Adrenal gland (tissue), 9 donors: ENCODE measurements at regions not wholly inside any gene's neighbourhood (a gene's known extent, or its start where the extent isn't known, plus 50 kb on each side); places are given as distances from the start of the nearest gene placed in this dataset.

Experiments used
- DNase-seq, 7 donors: peaks; one replicate each; pipeline ENCODE4 v3.0.0-alpha.2; 2019 to 2020
- H3K27ac ChIP-seq, 5 donors: fragments of 200-600 bp; sonication (generic) in 4 of 5; 1 replicate in 3 of 5; 2 replicates in 2 of 5; pipeline versions ENCODE4 v1.5.1 to v1.8.0; 2016 to 2020; ENCODE audit warnings: mild to moderate bottlenecking in 1 of 5
- H3K27me3 ChIP-seq: fragments of 200-600 bp; 2 replicates; pipeline ENCODE4 v1.8.0; 2021
- H3K36me3 ChIP-seq, 2 donors: fragments of 200-600 bp; replicated peaks in 1 of 2; 1 replicate in 1 of 2; 2 replicates in 1 of 2; pipeline versions ENCODE4 v1.5.1 to v1.8.0; 2018 to 2022
- H3K4me1 ChIP-seq, 2 donors: fragments of 200-600 bp; replicated peaks in 1 of 2; 1 replicate in 1 of 2; 2 replicates in 1 of 2; pipeline versions ENCODE4 v1.5.1 to v1.8.0; 2018 to 2021
- H3K4me3 ChIP-seq, 4 donors: fragments of 200-600 bp; sonication (generic) in 3 of 4; one replicate each; pipeline ENCODE4 v1.5.1; 2016 to 2018
- H3K9me3 ChIP-seq, 3 donors: fragments of 200-600 bp; sonication (generic) in 1 of 3; replicated peaks in 1 of 3; 1 replicate in 2 of 3; 2 replicates in 1 of 3; pipeline versions ENCODE4 v1.5.1 to v1.8.0; 2016 to 2021
- CTCF ChIP-seq, 6 experiments: fragments of 450-650 bp in 4 of 6; fragments of 200-600 bp in 2 of 6; sonication (generic) in 1 of 6; IDR thresholded peaks; 1 replicate in 5 of 6; 2 replicates in 1 of 6; pipeline versions ENCODE4 v1.5.1 to v1.8.0; 2016 to 2021; ENCODE audit warnings: antibody characterized with exemption in 6 of 6, mild to moderate bottlenecking in 2 of 6, moderate library complexity in 1 of 6
- POLR2A ChIP-seq, 2 donors: fragments of 450-650 bp; IDR thresholded peaks; one replicate each; pipeline ENCODE4 v1.6.1; 2017; ENCODE audit warnings: antibody characterized with exemption in 2 of 2, mild to moderate bottlenecking in 2 of 2, moderate library complexity in 1 of 2
- whole genome bisulfite sequencing, 4 donors: extraction: QIAGEN DNeasy Blood & Tissue Kit in 2 of 4; methylation state at CpG; one replicate each; pipeline versions ENCODE4 v1.1.5 to v1.1.7; 2013 to 2017; 5-methylcytosine and 5-hydroxymethylcytosine counted together
- intact Hi-C, 2 donors: fragments of 100-400 bp; cut with DNase I; formaldehyde crosslinking; loops; one replicate each; pipeline versions ENCODE4 v1.14.1 to v1.15.0; 2022 to 2023
- donor health status: healthy with polysubstance abuse.
- donor health status: Bipolar disorder and iron deficiency.
- donor health status: DM: yes; HTN: yes; CAD: no.
- donor health status: DM: no; HTN: no; CAD: no.
- donor health status: DM: no; HTN: no; CAD: no.

GRCh38 chr1:5798151-5798730, 194.0 kb downstream of the NPHP4 start:
- Histone ChIP-seq H3K27ac (peak overlapping the region in 1 of 5 donors; percentile 34), H3K36me3 (no peaks in the 10 kb centered on the region), H3K4me3 (no peak overlapping the region), H3K27me3 (no peaks in the 10 kb centered on the region), H3K4me1 (no peaks in the 10 kb centered on the region), H3K9me3 (no peaks in the 10 kb centered on the region)
- intact Hi-C loops: no loop called here
- TF ChIP-seq CTCF (IDR thresholded peaks at IDR 0.05): no peak
- TF ChIP-seq POLR2A (IDR thresholded peaks at IDR 0.05): no peak
- peak; percentile 22 to 89 (median 77) for DNase-seq
- whole genome bisulfite sequencing, 4 donors: 53 to 57% (median 56%) methylated on average over 8 to 13 of the region's 13 CpGs

- TF ChIP-seq POLR2A (IDR thresholded peaks at IDR 0.05) (no peak), CTCF (IDR thresholded peaks at IDR 0.05) (no peak)
- H3K4me3 ChIP-seq: no peak overlapping the region
- 88 to 100% (median 92%) methylated on average over 1 to 2 of the region's 2 CpGs for WGBS, 4 donors
- no peaks in the 10 kb centered on the region for H3K9me3 ChIP-seq
- no peaks in the 10 kb centered on the region for H3K4me1 ChIP-seq
- H3K27ac ChIP-seq: no peak overlapping the region
- no peaks in the 10 kb centered on the region for H3K36me3 ChIP-seq
- no peak for DNase-seq
- no peaks in the 10 kb centered on the region for H3K27me3 ChIP-seq
- intact Hi-C loops: no loop called here
Measured at GRCh38 chr1:5796028-5796427, 196.2 kb downstream of the NPHP4 start.

GRCh38 chr1:5794279-5794678, 197.9 kb downstream of the NPHP4 start:
- Histone ChIP-seq H3K4me3 (no peak overlapping the region), H3K4me1 (no peaks in the 10 kb centered on the region), H3K27me3 (no peaks in the 10 kb centered on the region), H3K27ac (no peak overlapping the region), H3K9me3 (no peaks in the 10 kb centered on the region), H3K36me3 (no peaks in the 10 kb centered on the region)
- intact Hi-C loops: no loop called here
- no peak for DNase-seq
- TF ChIP-seq CTCF (IDR thresholded peaks at IDR 0.05): no peak
- no peak for TF ChIP-seq POLR2A (IDR thresholded peaks at IDR 0.05)
- 67 to 94% (median 85%) methylated on average over 4 to 7 of the region's 7 CpGs for WGBS, 4 donors

- DNase-seq: no peak
- TF ChIP-seq CTCF (IDR thresholded peaks at IDR 0.05) (no peak), POLR2A (IDR thresholded peaks at IDR 0.05) (no peak)
Measured at GRCh38 chr1:5793516-5793915, 198.7 kb downstream of the NPHP4 start.

More at GRCh38 chr1:5793516-5793915, 198.7 kb downstream of the NPHP4 start:
- intact Hi-C loops: no loop called here
- H3K27me3 ChIP-seq: no peaks in the 10 kb centered on the region
- no peaks in the 10 kb centered on the region for H3K9me3 ChIP-seq
- H3K4me1 ChIP-seq: no peaks in the 10 kb centered on the region
- no peak overlapping the region for H3K4me3 ChIP-seq
- no peaks in the 10 kb centered on the region for H3K36me3 ChIP-seq
- WGBS, 4 donors: 69 to 92% (median 82%) methylated on average over 2 to 4 of the region's 4 CpGs
- H3K27ac ChIP-seq: no peak overlapping the region
